ENCODE measurements at regions not wholly inside any gene's neighbourhood (a gene's known extent, or its start where the extent isn't known, plus 50 kb on each side); places are given as distances from the start of the nearest gene placed in this dataset.
"Not testable (repeated sequence)": the region's sequence is repeated elsewhere in the genome, so short reads cannot be mapped to it uniquely, and the experiment has no call there.

DNA sequence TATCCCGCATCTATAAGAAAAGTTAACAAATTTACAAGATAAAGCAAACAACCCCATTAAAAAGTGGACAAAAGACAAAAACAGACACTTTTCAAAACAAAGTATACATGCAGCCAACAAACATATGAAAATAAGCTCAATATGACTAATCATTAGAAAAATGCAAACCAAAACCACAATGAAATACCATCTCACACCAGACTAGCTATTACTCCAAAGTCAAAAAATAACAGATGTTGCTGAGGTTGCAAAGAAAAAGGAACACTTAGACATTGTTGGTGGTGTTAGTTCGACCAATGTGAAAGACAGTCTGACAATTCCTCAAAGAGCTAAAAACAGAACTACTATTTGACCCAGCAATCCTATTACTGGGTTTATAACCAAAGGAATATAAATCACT lies 968.6 kb upstream of the USP15 start (continued):
- TF ChIP-seq, protein P1, sequence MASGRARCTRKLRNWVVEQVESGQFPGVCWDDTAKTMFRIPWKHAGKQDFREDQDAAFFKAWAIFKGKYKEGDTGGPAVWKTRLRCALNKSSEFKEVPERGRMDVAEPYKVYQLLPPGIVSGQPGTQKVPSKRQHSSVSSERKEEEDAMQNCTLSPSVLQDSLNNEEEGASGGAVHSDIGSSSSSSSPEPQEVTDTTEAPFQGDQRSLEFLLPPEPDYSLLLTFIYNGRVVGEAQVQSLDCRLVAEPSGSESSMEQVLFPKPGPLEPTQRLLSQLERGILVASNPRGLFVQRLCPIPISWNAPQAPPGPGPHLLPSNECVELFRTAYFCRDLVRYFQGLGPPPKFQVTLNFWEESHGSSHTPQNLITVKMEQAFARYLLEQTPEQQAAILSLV (tag; IDR thresholded peaks at IDR 0.05), result no peak
- no peak for TF ChIP-seq ZNF785 (CRISPR knock-in tag; IDR thresholded peaks at IDR 0.05)
- TF ChIP-seq THRAP3 (IDR thresholded peaks at IDR 0.05; ENCODE audit: borderline replicate concordance), result no peak

DNA sequence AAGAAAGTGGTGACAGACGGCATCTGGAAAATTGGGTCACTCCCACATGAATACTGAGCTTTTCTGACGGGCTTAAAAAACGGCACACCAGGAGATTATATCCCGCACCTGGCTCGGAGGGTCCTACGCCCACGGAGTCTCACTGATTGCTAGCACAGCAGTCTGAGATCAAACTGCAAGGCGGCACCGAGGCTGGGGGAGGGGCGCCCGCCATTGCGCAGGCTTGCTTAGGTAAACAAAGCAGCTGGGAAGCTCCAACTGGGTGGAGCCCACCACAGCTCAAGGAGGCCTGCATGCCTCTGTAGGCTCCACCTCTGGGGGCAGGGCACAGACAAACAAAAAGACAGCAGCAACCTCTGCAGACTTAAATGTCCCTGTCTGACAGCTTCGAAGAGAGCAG lies 966.2 kb upstream of the USP15 start:
- H3K4me3 ChIP-seq; CTCF ChIA-PET (ENCODE audit: low intra/inter-chr PET ratio); BruUV-seq (replicated peaks): not testable (repeated sequence)

DNA sequence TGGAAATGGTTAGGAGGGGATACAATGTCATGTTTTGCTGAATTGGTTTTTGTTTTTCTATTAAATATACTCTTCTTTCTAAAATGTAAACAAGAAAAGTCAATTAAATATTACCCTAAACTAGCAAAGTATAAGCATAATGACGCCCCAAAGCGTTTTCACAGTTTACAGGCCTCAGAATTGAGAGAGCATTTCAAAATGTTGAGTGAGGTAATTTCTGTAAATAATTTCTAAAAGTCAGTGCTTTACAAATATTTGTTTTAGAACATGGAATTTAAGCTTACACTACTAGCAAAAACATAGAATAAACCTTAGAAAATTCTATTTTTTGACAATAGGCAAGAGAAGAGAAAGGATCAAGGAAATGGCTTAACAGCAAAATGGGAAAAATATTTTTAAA lies 958.4 kb upstream of the USP15 start:
- BruUV-seq (replicated peaks), result no TSS peak
- Histone ChIP-seq H3K36me3 (ENCODE audit: control insufficient read depth, insufficient read depth, low read length) (no peaks in the 10 kb centered on the region), H3K9ac (ENCODE audit: insufficient read depth in 1 of 2, low read depth in 2 of 2, low read length in 2 of 2) (no peak overlapping the region), H3K79me2 (ENCODE audit: control insufficient read depth, insufficient read depth, low read length) (no peaks in the 10 kb centered on the region), H3K4me3 (no peak overlapping the region), H3K9me1 (ENCODE audit: control insufficient read depth, insufficient read depth, low read length) (no peaks in the 10 kb centered on the region), H2AFZ (ENCODE audit: low read depth, low read length) (no peak overlapping the region), H3K4me1 (replicated peaks in 1 of 2; ENCODE audit: control insufficient read depth in 2 of 2, insufficient read depth in 2 of 2, low read length in 2 of 2) (no peaks in the 10 kb centered on the region), H3K27ac (ENCODE audit: extremely low read depth, low read depth, low read length) (no peak overlapping the region), H4K20me1 (replicated peaks; ENCODE audit: control insufficient read depth, insufficient read depth, low read length) (no peaks in the 10 kb centered on the region), H3K4me2 (ENCODE audit: insufficient read depth, low read length) (no peak overlapping the region), H3K9me3 (replicated peaks; ENCODE audit: control insufficient read depth, insufficient read depth, low read depth, low read length) (no peaks in the 10 kb centered on the region), H3K27me3 (ENCODE audit: control insufficient read depth in 2 of 2, insufficient read depth in 2 of 2, low read length in 2 of 2) (no peaks in the 10 kb centered on the region)
- POLR2A ChIA-PET, result no interaction called here
- CTCF ChIA-PET (ENCODE audit: low intra/inter-chr PET ratio), result no interaction called here
- DNase-seq (ENCODE audit: extremely low read depth in 1 of 4, low spot score in 3 of 4) (no peak), ATAC-seq (no peak), FAIRE-seq (no peak)
- 0% methylated on average over 2 of the region's 2 CpGs for WGBS (ENCODE audit: insufficient coverage, low coverage, missing lambda C conversion rate)
- intact Hi-C loops (cut with micrococcal nuclease), result no loop called here
- in situ Hi-C loops (cut with MboI), result no loop called here
- no peak for TF ChIP-seq ZNF41 (CRISPR knock-in tag; conservative IDR thresholded peaks at IDR 0.05)
- TF ChIP-seq, protein P2, sequence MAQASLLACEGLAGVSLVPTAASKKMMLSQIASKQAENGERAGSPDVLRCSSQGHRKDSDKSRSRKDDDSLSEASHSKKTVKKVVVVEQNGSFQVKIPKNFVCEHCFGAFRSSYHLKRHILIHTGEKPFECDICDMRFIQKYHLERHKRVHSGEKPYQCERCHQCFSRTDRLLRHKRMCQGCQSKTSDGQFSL (CRISPR knock-in tag; IDR thresholded peaks at IDR 0.05), result no peak
- TF ChIP-seq, protein P2 (tag; IDR thresholded peaks at IDR 0.05), result no peak
- no peak for TF ChIP-seq DNMT1 (IDR thresholded peaks at IDR 0.05)
- no peak for TF ChIP-seq RHOXF2B (CRISPR knock-in tag; conservative IDR thresholded peaks at IDR 0.05)
- TF ChIP-seq, protein P3, sequence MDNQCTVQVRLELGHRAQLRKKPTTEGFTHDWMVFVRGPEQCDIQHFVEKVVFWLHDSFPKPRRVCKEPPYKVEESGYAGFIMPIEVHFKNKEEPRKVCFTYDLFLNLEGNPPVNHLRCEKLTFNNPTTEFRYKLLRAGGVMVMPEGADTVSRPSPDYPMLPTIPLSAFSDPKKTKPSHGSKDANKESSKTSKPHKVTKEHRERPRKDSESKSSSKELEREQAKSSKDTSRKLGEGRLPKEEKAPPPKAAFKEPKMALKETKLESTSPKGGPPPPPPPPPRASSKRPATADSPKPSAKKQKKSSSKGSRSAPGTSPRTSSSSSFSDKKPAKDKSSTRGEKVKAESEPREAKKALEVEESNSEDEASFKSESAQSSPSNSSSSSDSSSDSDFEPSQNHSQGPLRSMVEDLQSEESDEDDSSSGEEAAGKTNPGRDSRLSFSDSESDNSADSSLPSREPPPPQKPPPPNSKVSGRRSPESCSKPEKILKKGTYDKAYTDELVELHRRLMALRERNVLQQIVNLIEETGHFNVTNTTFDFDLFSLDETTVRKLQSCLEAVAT (IDR thresholded peaks at IDR 0.05), result no peak

More for the DNA sequence above, 966.2 kb upstream of the USP15 start:
- H3K9ac ChIP-seq (ENCODE audit: insufficient read depth in 1 of 2, low read depth in 2 of 2, low read length in 2 of 2); H3K27me3 ChIP-seq (ENCODE audit: control insufficient read depth in 2 of 2, insufficient read depth in 2 of 2, low read length in 2 of 2); H3K36me3 ChIP-seq (ENCODE audit: control insufficient read depth, insufficient read depth, low read length); DNase-seq (ENCODE audit: extremely low read depth in 1 of 4, low spot score in 3 of 4); H2AFZ ChIP-seq (ENCODE audit: low read depth, low read length); H3K9me1 ChIP-seq (ENCODE audit: control insufficient read depth, insufficient read depth, low read length); intact Hi-C loops (cut with micrococcal nuclease); in situ Hi-C loops (cut with MboI); FAIRE-seq; H3K4me2 ChIP-seq (ENCODE audit: insufficient read depth, low read length); H3K9me3 ChIP-seq (replicated peaks; ENCODE audit: control insufficient read depth, insufficient read depth, low read depth, low read length); H3K79me2 ChIP-seq (ENCODE audit: control insufficient read depth, insufficient read depth, low read length); H4K20me1 ChIP-seq (replicated peaks; ENCODE audit: control insufficient read depth, insufficient read depth, low read length); ATAC-seq; H3K4me1 ChIP-seq (replicated peaks in 1 of 2; ENCODE audit: control insufficient read depth in 2 of 2, insufficient read depth in 2 of 2, low read length in 2 of 2); H3K27ac ChIP-seq (ENCODE audit: extremely low read depth, low read depth, low read length); POLR2A ChIA-PET: not testable (repeated sequence)
- WGBS (ENCODE audit: insufficient coverage, low coverage, missing lambda C conversion rate), result 0% methylated on average over 12 of the region's 13 CpGs

Measured in K562 (cell line).